GM18873 (cell line): ENCODE measurements at regions not wholly inside any gene's neighbourhood (a gene's known extent, or its start where the extent isn't known, plus 50 kb on each side); places are given as distances from the start of the nearest gene placed in this dataset.

Experiments
- ATAC-seq: cut with Tn5 transposase; IDR thresholded peaks from one replicate; pipeline ENCODE4 v1.9.1; 2021; ENCODE audit warnings: mild to moderate bottlenecking, moderate library complexity, moderate number of reproducible peaks; ENCODE audit not compliant: unreplicated experiment, low FRiP score

GRCh38 chr12:68495336-68496070 lies 115.2 kb upstream of the RAP1B start:
- no peak for ATAC-seq

- no peak for ATAC-seq
Observed at GRCh38 chr12:68497107-68497506, 113.6 kb upstream of the RAP1B start.

GRCh38 chr12:68497702-68498101 lies 113.0 kb upstream of the RAP1B start:
- no peak for ATAC-seq

- ATAC-seq = no peak
Observed at GRCh38 chr12:68498736-68499135, 112.0 kb upstream of the RAP1B start.

- ATAC-seq = no peak
Observed at GRCh38 chr12:68499616-68500015, 111.1 kb upstream of the RAP1B start.

GRCh38 chr12:68501226-68501625 lies 109.5 kb upstream of the RAP1B start:
- ATAC-seq = no peak

GRCh38 chr12:68505970-68506369 lies 104.7 kb upstream of the RAP1B start:
- ATAC-seq = no peak

- ATAC-seq = no peak
Observed at GRCh38 chr12:68506619-68507018, 104.1 kb upstream of the RAP1B start.

- no peak for ATAC-seq
Observed at GRCh38 chr12:68507657-68508056, 103.0 kb upstream of the RAP1B start.

GRCh38 chr12:68508576-68508975 lies 102.1 kb upstream of the RAP1B start:
- ATAC-seq = no peak

GRCh38 chr12:68509242-68509641 lies 101.5 kb upstream of the RAP1B start:
- ATAC-seq = no peak

GRCh38 chr12:68510397-68510796 lies 100.3 kb upstream of the RAP1B start:
- ATAC-seq = no peak

GRCh38 chr12:68514807-68515411 lies 95.8 kb upstream of the RAP1B start:
- no peak for ATAC-seq

GRCh38 chr12:68515793-68516192 lies 94.9 kb upstream of the RAP1B start:
- ATAC-seq = no peak

- no peak for ATAC-seq
Observed at GRCh38 chr12:68521321-68521839, 89.3 kb upstream of the RAP1B start.

- ATAC-seq = no peak
Observed at GRCh38 chr12:68521848-68522502, 88.7 kb upstream of the RAP1B start.

- ATAC-seq = no peak
Observed at GRCh38 chr12:68529466-68529865, 81.2 kb upstream of the RAP1B start.

- ATAC-seq = no peak
Observed at GRCh38 chr12:68529869-68530268, 80.8 kb upstream of the RAP1B start.

GRCh38 chr12:68530299-68530698 lies 80.4 kb upstream of the RAP1B start:
- no peak for ATAC-seq

GRCh38 chr12:68530965-68531364 lies 79.7 kb upstream of the RAP1B start:
- no peak for ATAC-seq

GRCh38 chr12:68532204-68532886 lies 78.4 kb upstream of the RAP1B start:
- ATAC-seq = no peak
